ENCODE measurements at regions not wholly inside any gene's neighbourhood (a gene's known extent, or its start where the extent isn't known, plus 50 kb on each side); places are given as distances from the start of the nearest gene placed in this dataset.

- H3K4me1 ChIP-seq (ENCODE audit: low read depth, poor library complexity, severe bottlenecking): no peaks in the 10 kb centered on the region
- H3K4me3 ChIP-seq (IDR thresholded peaks at IDR 0.05; ENCODE audit: insufficient read depth, low read depth, low read length): no peak overlapping the region
- TF ChIP-seq CTCF (conservative IDR thresholded peaks at IDR 0.05; ENCODE audit: low read depth, low read length): no peak
- no peaks in the 10 kb centered on the region for H3K79me2 ChIP-seq (ENCODE audit: insufficient read depth, low read depth)
- H3K27me3 ChIP-seq (ENCODE audit: insufficient read depth, low read depth): no peaks in the 10 kb centered on the region
- no peaks in the 10 kb centered on the region for H4K20me1 ChIP-seq (ENCODE audit: insufficient read depth)
- no peaks in the 10 kb centered on the region for H3K36me3 ChIP-seq (ENCODE audit: insufficient read depth)
- H3K4me2 ChIP-seq: no peak overlapping the region
- no peak overlapping the region for H3K9ac ChIP-seq
- H2AFZ ChIP-seq (ENCODE audit: low read depth): no peak overlapping the region
- H3K27ac ChIP-seq: no peak overlapping the region
Measured at GRCh38 chr3:4125576-4125975, 177.6 kb upstream of the SETMAR start.

- no peak for TF ChIP-seq CTCF (conservative IDR thresholded peaks at IDR 0.05; ENCODE audit: low read depth, low read length)
- no peak overlapping the region for H3K4me2 ChIP-seq
- H3K79me2 ChIP-seq (ENCODE audit: insufficient read depth, low read depth): no peaks in the 10 kb centered on the region
- H3K9ac ChIP-seq: no peak overlapping the region
- no peaks in the 10 kb centered on the region for H4K20me1 ChIP-seq (ENCODE audit: insufficient read depth)
- H2AFZ ChIP-seq (ENCODE audit: low read depth): no peak overlapping the region
- H3K36me3 ChIP-seq (ENCODE audit: insufficient read depth): no peaks in the 10 kb centered on the region
- no peaks in the 10 kb centered on the region for H3K27me3 ChIP-seq (ENCODE audit: insufficient read depth, low read depth)
- H3K4me1 ChIP-seq (ENCODE audit: low read depth, poor library complexity, severe bottlenecking): no peaks in the 10 kb centered on the region
- H3K4me3 ChIP-seq (IDR thresholded peaks at IDR 0.05; ENCODE audit: insufficient read depth, low read depth, low read length): no peak overlapping the region
- H3K27ac ChIP-seq: no peak overlapping the region
Measured at GRCh38 chr3:4138150-4138785, 164.9 kb upstream of the SETMAR start.

GRCh38 chr3:4138786-4139431 lies 164.3 kb upstream of the SETMAR start:
- Histone ChIP-seq H3K9ac (no peak overlapping the region), H3K27me3 (ENCODE audit: insufficient read depth, low read depth) (no peaks in the 10 kb centered on the region), H2AFZ (ENCODE audit: low read depth) (no peak overlapping the region), H4K20me1 (ENCODE audit: insufficient read depth) (no peaks in the 10 kb centered on the region), H3K4me2 (no peak overlapping the region), H3K27ac (no peak overlapping the region), H3K4me1 (ENCODE audit: low read depth, poor library complexity, severe bottlenecking) (no peaks in the 10 kb centered on the region), H3K36me3 (ENCODE audit: insufficient read depth) (no peaks in the 10 kb centered on the region), H3K4me3 (IDR thresholded peaks at IDR 0.05; ENCODE audit: insufficient read depth, low read depth, low read length) (no peak overlapping the region), H3K79me2 (ENCODE audit: insufficient read depth, low read depth) (no peaks in the 10 kb centered on the region)
- TF ChIP-seq CTCF (conservative IDR thresholded peaks at IDR 0.05; ENCODE audit: low read depth, low read length): no peak

- no peak overlapping the region for H3K9ac ChIP-seq
- no peak for TF ChIP-seq CTCF (conservative IDR thresholded peaks at IDR 0.05; ENCODE audit: low read depth, low read length)
- H3K4me3 ChIP-seq (IDR thresholded peaks at IDR 0.05; ENCODE audit: insufficient read depth, low read depth, low read length): no peak overlapping the region
- no peak overlapping the region for H2AFZ ChIP-seq (ENCODE audit: low read depth)
- H3K4me2 ChIP-seq: no peak overlapping the region
- H4K20me1 ChIP-seq (ENCODE audit: insufficient read depth): no peaks in the 10 kb centered on the region
- no peaks in the 10 kb centered on the region for H3K79me2 ChIP-seq (ENCODE audit: insufficient read depth, low read depth)
- H3K36me3 ChIP-seq (ENCODE audit: insufficient read depth): no peaks in the 10 kb centered on the region
- H3K4me1 ChIP-seq (ENCODE audit: low read depth, poor library complexity, severe bottlenecking): no peaks in the 10 kb centered on the region
- no peaks in the 10 kb centered on the region for H3K27me3 ChIP-seq (ENCODE audit: insufficient read depth, low read depth)
- H3K27ac ChIP-seq: no peak overlapping the region
Measured at GRCh38 chr3:4139462-4140140, 163.6 kb upstream of the SETMAR start.
